Ishikawa (cell line): ENCODE measurements at regions not wholly inside any gene's neighbourhood (a gene's known extent, or its start where the extent isn't known, plus 50 kb on each side); places are given as distances from the start of the nearest gene placed in this dataset.

Experiments
- CEBPB ChIP-seq: IDR thresholded peaks from 2 replicates; pipeline ENCODE4 v1.6.1; 2012
- CREB1 ChIP-seq: IDR thresholded peaks from 2 replicates; pipeline ENCODE4 v1.6.1; 2012; ENCODE audit warnings: low read depth
- EGR1 ChIP-seq: IDR thresholded peaks from 2 replicates; pipeline ENCODE4 v1.6.1; 2012
- EP300 ChIP-seq: IDR thresholded peaks from 2 replicates; pipeline ENCODE4 v1.6.1; 2012; ENCODE audit warnings: borderline replicate concordance
- FOXM1 ChIP-seq: IDR thresholded peaks from 2 replicates; pipeline ENCODE4 v1.6.1; 2012; ENCODE audit warnings: low read depth, borderline replicate concordance
- MAX ChIP-seq: IDR thresholded peaks from 2 replicates; pipeline ENCODE4 v1.6.1; 2012
- NFIC ChIP-seq: IDR thresholded peaks from 2 replicates; pipeline ENCODE4 v1.6.1; 2012
- RAD21 ChIP-seq: IDR thresholded peaks from 2 replicates; pipeline ENCODE4 v1.6.1; 2012; ENCODE audit warnings: low read depth
- REST ChIP-seq: IDR thresholded peaks from 2 replicates; pipeline ENCODE4 v1.6.1; 2012; ENCODE audit warnings: low read depth, mild to moderate bottlenecking
- TAF1 ChIP-seq: IDR thresholded peaks from 2 replicates; pipeline ENCODE4 v1.6.1; 2012; ENCODE audit warnings: low read depth, mild to moderate bottlenecking
- TCF12 ChIP-seq: IDR thresholded peaks from 2 replicates; pipeline ENCODE4 v1.6.1; 2012; ENCODE audit warnings: low read depth
- TEAD4 ChIP-seq: IDR thresholded peaks from 2 replicates; pipeline ENCODE4 v1.6.1; 2012
- YY1 ChIP-seq: IDR thresholded peaks from 2 replicates; pipeline ENCODE4 v1.6.1; 2012; ENCODE audit warnings: low read depth
- ZBTB7A ChIP-seq: IDR thresholded peaks from 2 replicates; pipeline ENCODE4 v1.6.1; 2012; ENCODE audit warnings: low read depth
- TF ChIP-seq, protein P1 (sequence below): IDR thresholded peaks from 2 replicates; pipeline ENCODE4 v1.6.1; 2012

DNA sequence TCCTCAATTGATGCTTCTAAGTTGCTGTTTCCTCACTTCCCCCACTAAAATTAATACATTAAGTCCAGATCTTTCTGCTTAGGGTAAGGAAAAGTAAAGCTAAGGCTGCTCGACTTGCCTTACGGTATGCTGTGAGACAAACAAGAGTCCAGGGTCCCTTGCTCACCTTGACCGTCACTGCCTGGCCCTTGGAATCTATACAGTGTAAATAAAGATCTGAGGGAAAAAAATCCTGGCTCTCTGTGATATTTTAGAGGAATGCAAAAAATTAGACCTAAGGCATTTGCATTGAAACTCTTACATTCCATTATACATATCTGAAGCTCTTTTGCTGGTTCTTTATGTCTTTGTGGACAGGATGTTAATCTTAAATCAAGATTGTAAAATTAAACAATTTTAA, 129.6 kb upstream of the HCCS start:
- TF ChIP-seq ZBTB7A (no peak), TAF1 (no peak), TEAD4 (no peak), CREB1 (no peak), RAD21 (no peak), CEBPB (no peak), EP300 (no peak), EGR1 (no peak), REST (no peak), YY1 (no peak)
- TF ChIP-seq, protein P1, sequence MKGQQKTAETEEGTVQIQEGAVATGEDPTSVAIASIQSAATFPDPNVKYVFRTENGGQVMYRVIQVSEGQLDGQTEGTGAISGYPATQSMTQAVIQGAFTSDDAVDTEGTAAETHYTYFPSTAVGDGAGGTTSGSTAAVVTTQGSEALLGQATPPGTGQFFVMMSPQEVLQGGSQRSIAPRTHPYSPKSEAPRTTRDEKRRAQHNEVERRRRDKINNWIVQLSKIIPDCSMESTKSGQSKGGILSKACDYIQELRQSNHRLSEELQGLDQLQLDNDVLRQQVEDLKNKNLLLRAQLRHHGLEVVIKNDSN = no peak

DNA sequence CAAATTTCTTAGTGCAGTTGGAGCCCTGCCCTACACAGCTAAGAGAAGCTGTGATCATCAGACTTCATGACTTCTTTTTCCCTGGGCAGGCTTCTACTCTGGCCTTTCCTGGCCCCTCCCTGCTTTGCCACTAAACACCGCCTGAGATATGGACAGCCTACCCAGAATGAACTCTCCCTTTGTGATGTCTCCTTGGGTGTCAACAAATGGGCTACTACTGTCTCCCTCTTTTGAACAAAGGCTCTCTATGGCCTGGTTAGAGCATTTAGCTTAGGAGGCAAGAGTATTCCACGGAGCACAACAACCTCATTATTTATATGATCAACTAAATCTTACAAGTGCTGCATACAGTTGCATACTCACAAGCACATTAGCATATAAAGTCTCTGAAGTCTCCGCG, 127.6 kb upstream of the HCCS start:
- TF ChIP-seq, protein P1 = no peak
- TF ChIP-seq TEAD4 (no peak), CREB1 (no peak), ZBTB7A (no peak), MAX (no peak), NFIC (no peak), TAF1 (no peak), YY1 (no peak), EGR1 (no peak), FOXM1 (no peak), REST (no peak), TCF12 (no peak)

DNA sequence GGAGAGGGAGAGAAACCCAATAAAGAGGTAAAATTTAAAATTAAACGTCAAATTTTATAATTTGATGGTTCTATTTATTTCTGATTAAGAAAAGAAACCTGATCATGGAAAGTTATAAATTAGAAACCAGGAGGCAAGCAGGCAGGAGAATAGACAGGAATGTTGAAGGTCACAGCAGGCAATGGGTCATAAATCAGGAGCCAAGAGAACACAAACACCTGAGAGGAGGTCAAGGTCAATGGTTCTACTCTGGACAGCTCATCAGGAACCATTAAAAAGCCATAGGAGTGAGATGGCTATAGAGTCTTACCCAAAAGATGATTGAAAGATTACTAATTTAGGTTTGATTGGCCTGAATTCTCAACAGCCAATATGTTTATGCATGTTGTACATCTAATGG, 126.9 kb upstream of the HCCS start:
- TF ChIP-seq YY1 (no peak), TEAD4 (peak; percentile 51; the same call in 1 of the 2 replicates), EP300 (peak; percentile 20; the same call in 1 of the 2 replicates), NFIC (0 out of 2 replicates have a peak, but pooled peaks have one; percentile 16), ZBTB7A (no peak), EGR1 (no peak), MAX (no peak), TCF12 (peak; percentile 34; the same call in 1 of the 2 replicates), TAF1 (no peak), FOXM1 (no peak), RAD21 (no peak), REST (no peak), CREB1 (no peak), CEBPB (no peak)
- TF ChIP-seq, protein P1 = no peak

GRCh38 chrX:10986616-10987015, 124.5 kb upstream of the HCCS start:
- TF ChIP-seq TAF1 (no peak), CREB1 (no peak), CEBPB (no peak), TCF12 (no peak)
